HG03135 (cell line): ENCODE measurements at regions not wholly inside any gene's neighbourhood (a gene's known extent, or its start where the extent isn't known, plus 50 kb on each side); places are given as distances from the start of the nearest gene placed in this dataset.

Source experiments
- ATAC-seq: cut with Tn5 transposase; IDR thresholded peaks from one replicate; pipeline ENCODE4 v1.9.1; 2021; ENCODE audit warnings: mild to moderate bottlenecking, moderate library complexity; ENCODE audit not compliant: unreplicated experiment

- no peak for ATAC-seq
These were observed 135.1 kb upstream of the SEL1L start for GRCh38 chr14:81668626-81669274.

GRCh38 chr14:81669308-81669707 is 135.7 kb upstream of the SEL1L start:
- ATAC-seq: no peak

- ATAC-seq: no peak
These were observed 140.3 kb upstream of the SEL1L start for GRCh38 chr14:81673930-81674329.

- ATAC-seq: no peak
These were observed 142.7 kb upstream of the SEL1L start for GRCh38 chr14:81676395-81676794.

GRCh38 chr14:81676879-81677278 is 143.2 kb upstream of the SEL1L start:
- ATAC-seq: no peak

- ATAC-seq: no peak
These were observed 144.1 kb upstream of the SEL1L start for GRCh38 chr14:81677736-81678135.

GRCh38 chr14:81679226-81679625 is 145.6 kb upstream of the SEL1L start:
- ATAC-seq: no peak

- ATAC-seq: no peak
These were observed 147.9 kb upstream of the SEL1L start for GRCh38 chr14:81681541-81681940.

- no peak for ATAC-seq
These were observed 148.5 kb upstream of the SEL1L start for GRCh38 chr14:81682134-81682533.

GRCh38 chr14:81682701-81683100 is 149.0 kb upstream of the SEL1L start:
- no peak for ATAC-seq

- ATAC-seq: no peak
These were observed 151.0 kb upstream of the SEL1L start for GRCh38 chr14:81684696-81685095.

GRCh38 chr14:81686512-81686911 is 152.9 kb upstream of the SEL1L start:
- ATAC-seq: no peak

- no peak for ATAC-seq
These were observed 158.3 kb upstream of the SEL1L start for GRCh38 chr14:81691931-81692330.

GRCh38 chr14:81694419-81694818 is 160.8 kb upstream of the SEL1L start:
- no peak for ATAC-seq

GRCh38 chr14:81709681-81710080 is 176.0 kb upstream of the SEL1L start:
- no peak for ATAC-seq

GRCh38 chr14:81710232-81710845 is 176.7 kb upstream of the SEL1L start:
- ATAC-seq: no peak

GRCh38 chr14:81715731-81716130 is 182.1 kb upstream of the SEL1L start:
- no peak for ATAC-seq

GRCh38 chr14:81716953-81717352 is 183.3 kb upstream of the SEL1L start:
- no peak for ATAC-seq

GRCh38 chr14:81723956-81724355 is 190.3 kb upstream of the SEL1L start:
- no peak for ATAC-seq

GRCh38 chr14:81727218-81727617 is 193.6 kb upstream of the SEL1L start:
- ATAC-seq: no peak

- no peak for ATAC-seq
These were observed 194.8 kb upstream of the SEL1L start for GRCh38 chr14:81728447-81728846.

- no peak for ATAC-seq
These were observed 196.0 kb upstream of the SEL1L start for GRCh38 chr14:81729622-81730021.

GRCh38 chr14:81737938-81738337 is 204.3 kb upstream of the SEL1L start:
- ATAC-seq: no peak
